ENCODE measurements at regions not wholly inside any gene's neighbourhood (a gene's known extent, or its start where the extent isn't known, plus 50 kb on each side); places are given as distances from the start of the nearest gene placed in this dataset.

DNA sequence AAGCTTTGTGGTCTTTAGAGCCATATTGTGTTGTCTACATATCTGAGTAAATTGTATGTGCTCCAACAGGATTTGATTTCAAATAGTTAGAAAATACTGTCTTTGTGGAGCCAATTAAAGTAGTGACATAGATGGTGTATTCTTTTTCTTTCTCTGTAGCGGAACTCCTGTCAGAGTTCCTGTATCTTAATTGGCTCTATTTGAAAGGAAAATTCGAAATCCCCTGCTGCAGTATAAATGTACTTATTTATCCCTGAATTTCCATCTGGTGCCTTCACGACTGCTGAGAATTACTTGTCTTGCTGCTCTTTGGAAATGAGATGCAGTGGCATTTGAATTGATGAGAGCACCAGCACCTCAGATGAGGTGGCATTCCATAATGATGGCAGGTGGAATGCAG is 546.7 kb upstream of the SGCD start:
- TF ChIP-seq, protein P1, sequence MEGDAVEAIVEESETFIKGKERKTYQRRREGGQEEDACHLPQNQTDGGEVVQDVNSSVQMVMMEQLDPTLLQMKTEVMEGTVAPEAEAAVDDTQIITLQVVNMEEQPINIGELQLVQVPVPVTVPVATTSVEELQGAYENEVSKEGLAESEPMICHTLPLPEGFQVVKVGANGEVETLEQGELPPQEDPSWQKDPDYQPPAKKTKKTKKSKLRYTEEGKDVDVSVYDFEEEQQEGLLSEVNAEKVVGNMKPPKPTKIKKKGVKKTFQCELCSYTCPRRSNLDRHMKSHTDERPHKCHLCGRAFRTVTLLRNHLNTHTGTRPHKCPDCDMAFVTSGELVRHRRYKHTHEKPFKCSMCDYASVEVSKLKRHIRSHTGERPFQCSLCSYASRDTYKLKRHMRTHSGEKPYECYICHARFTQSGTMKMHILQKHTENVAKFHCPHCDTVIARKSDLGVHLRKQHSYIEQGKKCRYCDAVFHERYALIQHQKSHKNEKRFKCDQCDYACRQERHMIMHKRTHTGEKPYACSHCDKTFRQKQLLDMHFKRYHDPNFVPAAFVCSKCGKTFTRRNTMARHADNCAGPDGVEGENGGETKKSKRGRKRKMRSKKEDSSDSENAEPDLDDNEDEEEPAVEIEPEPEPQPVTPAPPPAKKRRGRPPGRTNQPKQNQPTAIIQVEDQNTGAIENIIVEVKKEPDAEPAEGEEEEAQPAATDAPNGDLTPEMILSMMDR (IDR thresholded peaks at IDR 0.05) = no peak
- TF ChIP-seq POLR2AphosphoS5 (IDR thresholded peaks at IDR 0.05) = no peak
